ENCODE measurements at regions not wholly inside any gene's neighbourhood (a gene's known extent, or its start where the extent isn't known, plus 50 kb on each side); places are given as distances from the start of the nearest gene placed in this dataset.

GRCh38 chrX:131831185-131831520 is 191.9 kb upstream of the STK26 start:
- H3K4me1 ChIP-seq: peaks cover 0 to 4% of the 10 kb centered on the region in 2 donors
- intact Hi-C loops (cut with DNase I): no loop called here
- 63 to 73% methylated on average over 2 of the region's 2 CpGs for WGBS, 2 donors
- H3K9me3 ChIP-seq: no peaks in the 10 kb centered on the region
- H3K4me3 ChIP-seq (replicated peaks in 1 of 3): no peak overlapping the region
- no peak for DNase-seq
- peak overlapping the region in 2 of 3 donors; percentile 8 to 56 for H3K27ac ChIP-seq
- TF ChIP-seq, protein P1, sequence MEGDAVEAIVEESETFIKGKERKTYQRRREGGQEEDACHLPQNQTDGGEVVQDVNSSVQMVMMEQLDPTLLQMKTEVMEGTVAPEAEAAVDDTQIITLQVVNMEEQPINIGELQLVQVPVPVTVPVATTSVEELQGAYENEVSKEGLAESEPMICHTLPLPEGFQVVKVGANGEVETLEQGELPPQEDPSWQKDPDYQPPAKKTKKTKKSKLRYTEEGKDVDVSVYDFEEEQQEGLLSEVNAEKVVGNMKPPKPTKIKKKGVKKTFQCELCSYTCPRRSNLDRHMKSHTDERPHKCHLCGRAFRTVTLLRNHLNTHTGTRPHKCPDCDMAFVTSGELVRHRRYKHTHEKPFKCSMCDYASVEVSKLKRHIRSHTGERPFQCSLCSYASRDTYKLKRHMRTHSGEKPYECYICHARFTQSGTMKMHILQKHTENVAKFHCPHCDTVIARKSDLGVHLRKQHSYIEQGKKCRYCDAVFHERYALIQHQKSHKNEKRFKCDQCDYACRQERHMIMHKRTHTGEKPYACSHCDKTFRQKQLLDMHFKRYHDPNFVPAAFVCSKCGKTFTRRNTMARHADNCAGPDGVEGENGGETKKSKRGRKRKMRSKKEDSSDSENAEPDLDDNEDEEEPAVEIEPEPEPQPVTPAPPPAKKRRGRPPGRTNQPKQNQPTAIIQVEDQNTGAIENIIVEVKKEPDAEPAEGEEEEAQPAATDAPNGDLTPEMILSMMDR (IDR thresholded peaks at IDR 0.05): no peak
- TF ChIP-seq POLR2A (IDR thresholded peaks at IDR 0.05): no peak
- H3K36me3 ChIP-seq: no peaks in the 10 kb centered on the region
- no peaks in the 10 kb centered on the region for H3K27me3 ChIP-seq

DNA sequence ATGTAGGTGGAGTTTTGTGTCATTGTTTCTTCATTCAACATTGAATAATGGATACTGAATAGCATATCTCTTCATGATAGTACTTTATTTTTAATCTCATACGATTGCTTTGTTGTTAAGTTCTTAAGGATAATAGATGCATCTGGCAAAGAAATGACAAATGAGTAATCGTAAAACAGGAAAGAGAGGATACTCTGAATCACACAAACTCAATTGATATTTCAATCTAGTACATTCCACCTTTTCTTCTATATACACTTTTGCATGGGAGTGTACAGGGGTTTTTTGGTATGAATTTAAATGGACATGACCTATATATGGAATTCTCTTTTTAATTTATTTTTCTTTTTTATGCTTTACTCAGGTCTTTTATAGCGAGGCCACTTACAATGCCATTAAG is 186.9 kb upstream of the STK26 start:
- Histone ChIP-seq H3K4me3 (replicated peaks in 1 of 3) (no peak overlapping the region), H3K9me3 (no peaks in the 10 kb centered on the region), H3K27ac (no peak overlapping the region), H3K27me3 (no peaks in the 10 kb centered on the region), H3K4me1 (no peaks in the 10 kb centered on the region), H3K36me3 (no peaks in the 10 kb centered on the region)
- intact Hi-C loops (cut with DNase I): no loop called here
- WGBS, 2 donors: 84 to 87% methylated on average over 3 of the region's 3 CpGs
- TF ChIP-seq, protein P1 (IDR thresholded peaks at IDR 0.05): no peak
- no peak for TF ChIP-seq POLR2A (IDR thresholded peaks at IDR 0.05)
- DNase-seq: no peak

GRCh38 chrX:131837325-131837724 is 185.8 kb upstream of the STK26 start:
- intact Hi-C loops (cut with DNase I): no loop called here
- no peak overlapping the region for H3K4me3 ChIP-seq (replicated peaks in 1 of 3)
- H3K4me1 ChIP-seq: no peaks in the 10 kb centered on the region
- no peaks in the 10 kb centered on the region for H3K27me3 ChIP-seq
- TF ChIP-seq, protein P1 (IDR thresholded peaks at IDR 0.05): no peak
- no peak for TF ChIP-seq POLR2A (IDR thresholded peaks at IDR 0.05)
- DNase-seq: no peak
- no peaks in the 10 kb centered on the region for H3K9me3 ChIP-seq
- H3K36me3 ChIP-seq: no peaks in the 10 kb centered on the region
- H3K27ac ChIP-seq: no peak overlapping the region

DNA sequence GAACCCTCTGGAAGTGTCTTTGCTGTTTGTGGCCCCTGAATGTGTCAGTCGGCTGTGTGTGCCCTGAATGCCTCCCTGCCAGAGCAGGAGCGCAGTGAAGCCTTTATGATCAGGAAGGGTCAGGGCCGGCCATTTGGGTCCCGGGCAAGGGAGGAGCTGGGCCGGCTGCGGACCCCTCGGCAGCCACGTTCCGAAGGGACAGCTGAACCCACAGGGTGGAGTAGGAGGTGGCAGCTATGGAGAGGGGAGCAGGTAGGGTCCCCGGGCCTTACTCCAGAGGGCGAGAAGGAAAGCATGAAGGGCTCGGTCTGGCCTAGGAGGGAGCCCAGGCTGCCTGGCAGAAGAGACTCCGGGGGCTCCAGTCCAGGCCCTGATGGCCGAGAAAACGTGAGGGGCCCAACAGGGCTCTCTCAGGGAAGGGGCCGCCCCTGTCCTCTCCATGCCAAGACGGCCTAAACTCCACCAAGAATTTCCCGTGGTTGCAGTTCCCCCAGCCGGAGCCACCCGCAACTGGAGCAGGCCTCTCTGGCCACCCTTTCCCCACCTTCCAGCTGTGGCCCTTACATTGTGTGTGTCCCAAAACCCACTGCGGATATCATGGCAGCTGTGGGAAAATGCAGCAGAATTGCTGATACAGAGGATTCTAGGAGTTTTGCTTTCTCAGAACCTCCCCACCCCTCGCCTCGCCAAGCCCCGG is 182.2 kb upstream of the STK26 start:
- H3K27me3 ChIP-seq: no peaks in the 10 kb centered on the region
- TF ChIP-seq POLR2A (IDR thresholded peaks at IDR 0.05): no peak
- TF ChIP-seq, protein P1 (IDR thresholded peaks at IDR 0.05): no peak
- no peaks in the 10 kb centered on the region for H3K9me3 ChIP-seq
- no peaks in the 10 kb centered on the region for H3K36me3 ChIP-seq
- WGBS, 2 donors: 52 to 100% methylated on average over 2 to 3 of the region's 24 CpGs
- H3K4me1 ChIP-seq: no peaks in the 10 kb centered on the region
- no peak for DNase-seq
- H3K4me3 ChIP-seq (replicated peaks in 1 of 3): no peak overlapping the region
- intact Hi-C loops (cut with DNase I): no loop called here
- no peak overlapping the region for H3K27ac ChIP-seq

DNA sequence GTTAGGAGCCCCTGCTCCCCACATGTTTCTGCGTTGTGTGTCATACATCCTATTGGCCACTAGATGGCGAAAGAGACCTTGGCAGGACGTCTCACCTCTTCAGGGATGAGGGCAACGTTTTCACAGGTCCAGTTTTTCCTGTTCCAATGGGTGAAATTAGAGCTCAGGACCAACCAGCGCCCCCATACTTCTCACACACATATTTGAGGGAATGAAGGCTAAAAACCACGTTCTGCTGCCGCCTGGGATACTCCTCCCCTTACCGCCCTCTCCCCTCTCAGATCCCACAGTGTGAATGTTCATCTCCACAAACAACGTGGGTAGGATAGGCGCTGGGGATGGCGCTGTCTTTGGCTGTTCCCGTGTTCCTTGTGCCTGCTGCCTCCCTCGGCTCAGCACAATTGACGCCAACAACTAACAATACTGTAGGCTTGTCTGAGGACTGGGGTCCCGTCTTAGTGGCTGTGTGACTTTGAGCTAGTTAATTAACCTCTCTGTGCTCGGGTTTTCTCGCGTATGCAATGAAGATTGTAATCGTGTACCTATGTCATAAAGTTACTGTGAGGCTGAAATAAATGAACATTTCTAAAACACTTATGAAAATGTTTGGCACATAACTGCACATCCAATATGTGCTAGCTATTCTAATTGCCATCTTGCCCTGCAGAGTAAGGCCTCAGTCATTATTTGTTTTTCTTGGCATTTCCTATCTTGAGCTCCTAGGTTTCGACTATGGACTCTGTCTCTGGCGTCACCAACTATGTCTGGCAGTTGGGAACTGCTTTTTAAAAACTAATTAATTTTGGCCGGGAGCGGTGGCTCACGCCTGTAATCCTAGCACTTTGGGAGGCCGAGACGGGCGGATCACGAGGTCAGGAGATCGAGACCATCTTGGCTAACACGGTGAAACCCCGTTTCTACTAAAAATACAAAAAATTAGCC is 181.3 kb upstream of the STK26 start:
- no peaks in the 10 kb centered on the region for H3K36me3 ChIP-seq
- DNase-seq: peak; percentile 12 to 17
- H3K4me1 ChIP-seq: no peaks in the 10 kb centered on the region
- H3K27me3 ChIP-seq: no peaks in the 10 kb centered on the region
- H3K9me3 ChIP-seq: no peaks in the 10 kb centered on the region
- H3K27ac ChIP-seq: no peak overlapping the region
- TF ChIP-seq POLR2A (IDR thresholded peaks at IDR 0.05): no peak
- TF ChIP-seq, protein P1 (IDR thresholded peaks at IDR 0.05): peak; percentile 25 to 92 (median 64)
- intact Hi-C loops (cut with DNase I): no loop called here
- WGBS, 2 donors: 65 to 74% methylated on average over 21 to 27 of the region's 31 CpGs
- H3K4me3 ChIP-seq (replicated peaks in 1 of 3): no peak overlapping the region
